ENCODE measurements at regions not wholly inside any gene's neighbourhood (a gene's known extent, or its start where the extent isn't known, plus 50 kb on each side); places are given as distances from the start of the nearest gene placed in this dataset.

DNA sequence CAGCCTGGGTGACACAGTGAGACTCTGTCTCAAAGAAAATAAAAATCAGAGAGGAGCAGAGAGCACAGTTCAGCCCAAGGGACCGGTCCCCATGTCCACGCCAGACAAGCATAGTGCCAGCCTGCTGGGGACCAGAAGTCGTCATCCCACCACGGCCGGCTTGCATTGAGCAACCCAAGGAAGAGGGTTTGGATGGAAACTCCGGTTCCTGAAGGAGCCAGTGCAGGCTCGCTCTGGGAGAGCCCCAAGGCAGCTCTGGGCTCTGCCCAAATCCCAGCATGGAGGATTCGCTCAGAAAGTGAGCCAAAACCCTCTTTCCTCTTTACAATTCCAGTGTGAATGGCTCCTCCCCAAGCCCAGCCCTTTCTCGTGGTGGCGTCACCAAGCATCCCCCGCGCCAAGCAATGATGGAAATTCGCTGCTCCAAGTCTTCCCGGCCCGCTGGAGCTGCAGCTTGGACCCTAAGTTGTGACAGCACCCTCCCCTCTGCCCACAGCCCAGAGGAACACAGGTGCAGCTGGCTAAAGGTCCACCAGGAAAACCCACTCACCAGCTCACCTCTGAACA lies 64.1 kb upstream of the SLC25A33 start:
- TF ChIP-seq, protein P1, sequence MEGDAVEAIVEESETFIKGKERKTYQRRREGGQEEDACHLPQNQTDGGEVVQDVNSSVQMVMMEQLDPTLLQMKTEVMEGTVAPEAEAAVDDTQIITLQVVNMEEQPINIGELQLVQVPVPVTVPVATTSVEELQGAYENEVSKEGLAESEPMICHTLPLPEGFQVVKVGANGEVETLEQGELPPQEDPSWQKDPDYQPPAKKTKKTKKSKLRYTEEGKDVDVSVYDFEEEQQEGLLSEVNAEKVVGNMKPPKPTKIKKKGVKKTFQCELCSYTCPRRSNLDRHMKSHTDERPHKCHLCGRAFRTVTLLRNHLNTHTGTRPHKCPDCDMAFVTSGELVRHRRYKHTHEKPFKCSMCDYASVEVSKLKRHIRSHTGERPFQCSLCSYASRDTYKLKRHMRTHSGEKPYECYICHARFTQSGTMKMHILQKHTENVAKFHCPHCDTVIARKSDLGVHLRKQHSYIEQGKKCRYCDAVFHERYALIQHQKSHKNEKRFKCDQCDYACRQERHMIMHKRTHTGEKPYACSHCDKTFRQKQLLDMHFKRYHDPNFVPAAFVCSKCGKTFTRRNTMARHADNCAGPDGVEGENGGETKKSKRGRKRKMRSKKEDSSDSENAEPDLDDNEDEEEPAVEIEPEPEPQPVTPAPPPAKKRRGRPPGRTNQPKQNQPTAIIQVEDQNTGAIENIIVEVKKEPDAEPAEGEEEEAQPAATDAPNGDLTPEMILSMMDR (IDR thresholded peaks at IDR 0.05): no peak
- no peak for TF ChIP-seq POLR2A (IDR thresholded peaks at IDR 0.05)

Measured in adrenal gland (tissue), 5 donors.